HEK293 (cell line): ENCODE measurements at regions not wholly inside any gene's neighbourhood (a gene's known extent, or its start where the extent isn't known, plus 50 kb on each side); places are given as distances from the start of the nearest gene placed in this dataset.
A peak's percentile ranks its signal among the peaks of the same experiment; 100 is the strongest.

Experiments
- CTCF ChIA-PET: fragments of 350-600 bp; formaldehyde crosslinking; extraction: SDS; loops from one replicate; lab custom pipeline; 2021; ENCODE audit warnings: antibody characterized with exemption; lab: Yijun Ruan, JAX
- POLR2A ChIA-PET: fragments of 300-600 bp; formaldehyde crosslinking; extraction: SDS; loops from one replicate; lab custom pipeline; 2020; ENCODE audit warnings: antibody characterized with exemption, inconsistent platforms; lab: Yijun Ruan, JAX
- H3K27ac ChIP-seq: fragments of 200-500 bp; sonication (Bioruptor generic); 2 replicates; pipeline ENCODE4 v1.5.1; 2014; ENCODE audit warnings: low read depth, low read length, control low read depth, inconsistent platforms; ENCODE audit errors: extremely low read depth
- H3K36me3 ChIP-seq, 2 experiments: fragments of 200-500 bp in 1 of 2; sonication (Bioruptor generic) in 1 of 2; 1 replicate in 1 of 2; 2 replicates in 1 of 2; pipeline ENCODE4 v1.5.1; 2014 to 2017; ENCODE audit warnings: inconsistent platforms in 2 of 2, low read length in 2 of 2; ENCODE audit not compliant: control insufficient read depth in 2 of 2, insufficient read depth in 1 of 2
- H3K4me1 ChIP-seq: fragments of 200-500 bp; sonication (Bioruptor generic); 2 replicates; pipeline ENCODE4 v1.5.1; 2014; ENCODE audit warnings: mild to moderate bottlenecking, low read length, inconsistent platforms; ENCODE audit not compliant: control insufficient read depth, insufficient read depth
- H3K4me3 ChIP-seq: 2 replicates; pipeline ENCODE4 v1.5.1; 2011; ENCODE audit warnings: low read depth, mild to moderate bottlenecking, control low read depth, low read length, moderate library complexity
- H3K9me3 ChIP-seq: fragments of 200-500 bp; sonication (Bioruptor generic); 2 replicates; pipeline ENCODE4 v1.5.1; 2014; ENCODE audit warnings: low read depth, low read length, inconsistent platforms; ENCODE audit not compliant: control insufficient read depth, insufficient read depth
- BCL11A ChIP-seq: fragments of 450-650 bp; formaldehyde crosslinking; IDR thresholded peaks from 2 replicates; pipeline ENCODE4 v1.5.1; 2016; ENCODE audit warnings: low read depth, missing biosample characterization, missing genetic modification characterization
- CTCF ChIP-seq: fragments of 450-650 bp; formaldehyde crosslinking; IDR thresholded peaks from 2 replicates; pipeline ENCODE4 v1.5.1; 2016; ENCODE audit warnings: missing biosample characterization, missing genetic modification characterization
- HOXA7 ChIP-seq: sonication (generic); formaldehyde crosslinking; IDR thresholded peaks from 2 replicates; pipeline ENCODE4 v1.8.1; 2022; ENCODE audit warnings: missing genetic modification reagents, borderline replicate concordance
- HOXD13 ChIP-seq: sonication (generic); formaldehyde crosslinking; IDR thresholded peaks from 2 replicates; pipeline ENCODE4 v1.8.0; 2022; ENCODE audit warnings: missing genetic modification reagents, borderline replicate concordance
- PRDM2 ChIP-seq: fragments of 450-650 bp; formaldehyde crosslinking; IDR thresholded peaks from 2 replicates; pipeline ENCODE4 v1.5.1; 2016; ENCODE audit warnings: missing biosample characterization, missing genetic modification characterization, borderline replicate concordance
- REST ChIP-seq: fragments of 450-650 bp; formaldehyde crosslinking; IDR thresholded peaks from 2 replicates; pipeline ENCODE4 v1.5.1; 2016; ENCODE audit warnings: missing biosample characterization, missing genetic modification characterization
- SCRT2 ChIP-seq: fragments of 450-650 bp; formaldehyde crosslinking; IDR thresholded peaks from 2 replicates; pipeline ENCODE4 v1.5.1; 2016; ENCODE audit warnings: missing biosample characterization, missing genetic modification characterization
- TSHZ1 ChIP-seq: fragments of 450-650 bp; formaldehyde crosslinking; IDR thresholded peaks from 2 replicates; pipeline ENCODE4 v1.5.1; 2016; ENCODE audit warnings: missing biosample characterization, missing genetic modification characterization, borderline replicate concordance
- ZBTB8A ChIP-seq: fragments of 450-650 bp; formaldehyde crosslinking; IDR thresholded peaks from 2 replicates; pipeline ENCODE4 v1.5.1; 2016; ENCODE audit warnings: missing biosample characterization, missing genetic modification characterization
- ZIC2 ChIP-seq: fragments of 450-650 bp; formaldehyde crosslinking; IDR thresholded peaks from 2 replicates; pipeline ENCODE4 v1.5.1; 2016; ENCODE audit warnings: missing biosample characterization, missing genetic modification characterization
- ZNF112 ChIP-seq: fragments of 450-650 bp; formaldehyde crosslinking; IDR thresholded peaks from 2 replicates; pipeline ENCODE4 v1.5.0; 2017; ENCODE audit warnings: missing biosample characterization, missing genetic modification characterization
- ZNF16 ChIP-seq: fragments of 450-650 bp; formaldehyde crosslinking; IDR thresholded peaks from 2 replicates; pipeline ENCODE4 v1.5.1; 2016; ENCODE audit warnings: low read depth, missing biosample characterization, missing genetic modification characterization
- ZNF274 ChIP-seq, 2 experiments: fragments of 200-500 bp in 1 of 2; fragments of 450-650 bp in 1 of 2; sonication (Bioruptor generic) in 1 of 2; formaldehyde crosslinking in 1 of 2; IDR thresholded peaks; 2 replicates each; pipeline versions ENCODE4 v1.5.1 to v1.6.1; 2014 to 2016; ENCODE audit warnings: borderline replicate concordance in 1 of 2, inconsistent platforms in 1 of 2, low read length in 1 of 2, missing biosample characterization in 1 of 2, missing genetic modification characterization in 1 of 2
- ZNF561 ChIP-seq: fragments of 450-650 bp; IDR thresholded peaks from 2 replicates; pipeline ENCODE4 v1.5.1; 2018; ENCODE audit warnings: missing biosample characterization, missing genetic modification characterization, borderline replicate concordance
- ZNF596 ChIP-seq: fragments of 450-650 bp; IDR thresholded peaks from 2 replicates; pipeline ENCODE4 v1.5.0; 2018; ENCODE audit warnings: missing biosample characterization, mild to moderate bottlenecking, missing genetic modification characterization, moderate library complexity
- ZNF768 ChIP-seq: fragments of 450-650 bp; formaldehyde crosslinking; IDR thresholded peaks from 2 replicates; pipeline ENCODE4 v1.5.1; 2018; ENCODE audit warnings: missing biosample characterization, mild to moderate bottlenecking, missing genetic modification characterization
- ZNF776 ChIP-seq: fragments of 450-650 bp; formaldehyde crosslinking; IDR thresholded peaks from 2 replicates; pipeline ENCODE4 v1.5.0; 2017; ENCODE audit warnings: missing biosample characterization, missing genetic modification characterization, borderline replicate concordance

DNA sequence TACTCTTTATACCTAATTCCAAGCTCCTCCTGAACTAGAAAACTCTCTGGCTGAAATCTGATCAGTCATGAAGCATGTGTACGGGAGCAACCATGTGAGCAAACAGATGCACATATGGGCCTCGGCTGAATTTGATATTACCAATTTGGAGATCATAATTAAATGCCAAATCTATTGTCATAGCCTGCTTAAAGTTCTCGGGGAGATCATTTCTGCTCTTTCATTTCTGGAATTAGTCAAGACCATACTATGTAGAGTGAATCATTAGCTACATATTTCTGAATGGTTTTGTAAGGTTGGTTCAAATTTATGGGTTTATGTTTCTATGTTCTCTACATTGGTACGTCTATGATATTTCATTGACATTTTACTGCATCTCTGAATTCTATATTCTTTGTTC, 205.5 kb downstream of the UBE2E3 start (continued):
- TF ChIP-seq TSHZ1 (tag by site-specific recombination) (no peak), SCRT2 (tag by site-specific recombination) (no peak), ZNF112 (no peak), ZNF596 (tag by site-specific recombination) (no peak), BCL11A (no peak)

GRCh38 chr2:181188605-181189004, 208.2 kb downstream of the UBE2E3 start:
- H3K4me3 ChIP-seq, result no peak overlapping the region
- POLR2A ChIA-PET, result no interaction called here
- H3K27ac ChIP-seq, result no peak overlapping the region
- no peaks in the 10 kb centered on the region for H3K4me1 ChIP-seq
- CTCF ChIA-PET, result no interaction called here
- no peaks in the 10 kb centered on the region for H3K36me3 ChIP-seq
- no peaks in the 10 kb centered on the region for H3K9me3 ChIP-seq
- TF ChIP-seq PRDM2 (tag by site-specific recombination) (no peak), CTCF (tag by site-specific recombination) (no peak), ZIC2 (peak; percentile 52)

- POLR2A ChIA-PET, result no interaction called here
- CTCF ChIA-PET, result interaction anchor here (0.8 kb wide), 1 partner anchor 11 kb away, joined by 3 read pairs; no protein-coding TSS in a partner anchor
- H3K4me1 ChIP-seq, result no peaks in the 10 kb centered on the region
- no peak overlapping the region for H3K4me3 ChIP-seq
- H3K36me3 ChIP-seq, result no peaks in the 10 kb centered on the region
- H3K9me3 ChIP-seq, result no peaks in the 10 kb centered on the region
- no peak overlapping the region for H3K27ac ChIP-seq
- TF ChIP-seq ZNF776 (tag by site-specific recombination), result no peak
- TF ChIP-seq HOXA7, result no peak
- no peak for TF ChIP-seq ZBTB8A (tag by site-specific recombination)
- no peak for TF ChIP-seq ZNF16 (tag by site-specific recombination)
- TF ChIP-seq ZNF768 (tag by site-specific recombination), result no peak
- no peak for TF ChIP-seq REST (tag by site-specific recombination)
- no peak for TF ChIP-seq ZNF274 (IDR thresholded peaks at IDR 0.05; ENCODE audit: low read length)
- TF ChIP-seq ZNF274 (tag by site-specific recombination; IDR thresholded peaks at IDR 0.05; ENCODE audit: borderline replicate concordance), result no peak
- no peak for TF ChIP-seq ZNF561 (tag by site-specific recombination)
- TF ChIP-seq HOXD13 (CRISPR knock-in tag), result no peak
Measured at GRCh38 chr2:181189951-181190350, 209.5 kb downstream of the UBE2E3 start.
